HG03460 (cell line): ENCODE measurements at regions not wholly inside any gene's neighbourhood (a gene's known extent, or its start where the extent isn't known, plus 50 kb on each side); places are given as distances from the start of the nearest gene placed in this dataset.

Experiments used
- ATAC-seq: cut with Tn5 transposase; IDR thresholded peaks from one replicate; pipeline ENCODE4 v1.9.1; 2021; ENCODE audit not compliant: unreplicated experiment

DNA sequence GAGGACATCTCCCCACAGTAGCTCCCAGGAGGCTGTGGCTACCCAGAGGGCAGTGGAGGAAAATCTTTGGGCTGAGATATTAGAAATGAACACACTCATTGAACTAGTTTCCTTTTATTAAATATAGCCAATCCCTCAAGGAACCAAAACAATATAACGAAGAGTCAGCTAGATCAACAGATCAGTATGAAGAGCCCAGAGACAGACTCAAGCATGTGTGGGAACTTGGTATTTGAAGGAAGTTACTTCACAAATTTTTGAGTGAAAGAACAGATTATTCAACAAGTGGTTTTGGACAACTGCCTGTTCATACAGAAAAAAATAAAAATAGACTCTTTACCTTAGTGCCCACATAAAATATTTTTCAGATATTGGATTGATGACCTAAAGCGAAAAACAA is 183.6 kb upstream of the PMFBP1 start:
- no peak for ATAC-seq

DNA sequence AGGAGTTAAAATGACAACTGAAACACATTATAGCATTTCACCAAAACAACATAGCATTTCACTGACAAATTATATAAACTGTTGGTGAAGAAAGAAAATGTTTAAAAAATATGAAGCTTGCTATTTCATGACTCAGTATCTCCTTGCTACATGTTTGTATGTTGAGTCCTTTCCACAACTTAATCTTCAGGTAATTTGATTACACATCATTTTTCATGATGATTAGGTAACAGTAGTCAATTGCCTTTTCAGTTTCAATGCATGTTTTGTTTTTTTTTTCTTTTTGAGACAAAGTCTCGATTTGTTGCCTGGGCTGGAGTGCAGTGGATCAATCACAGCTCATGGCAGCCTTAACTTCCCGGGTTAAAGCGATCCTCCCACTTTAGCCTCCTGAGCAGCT is 177.8 kb upstream of the PMFBP1 start:
- ATAC-seq: no peak

DNA sequence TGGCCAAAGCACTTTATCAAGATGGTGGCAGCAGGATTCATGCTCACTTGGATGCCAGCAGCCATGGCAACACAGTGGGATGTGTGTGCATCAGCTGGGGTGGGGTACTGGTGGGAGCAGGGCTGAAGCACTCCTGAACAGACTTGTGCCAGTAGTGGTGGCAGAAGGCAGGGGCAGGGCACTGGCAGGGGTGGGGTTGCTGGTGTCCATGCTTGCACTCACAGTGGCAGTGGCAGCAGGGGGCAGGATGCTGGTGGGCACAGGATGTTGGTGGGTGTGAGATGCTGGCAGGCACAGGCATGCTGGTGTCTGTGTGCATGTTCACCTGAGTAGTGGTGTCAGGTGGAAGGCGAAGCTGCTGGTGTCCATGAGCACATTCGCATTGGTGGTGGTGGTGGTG is 161.0 kb upstream of the PMFBP1 start:
- no peak for ATAC-seq

DNA sequence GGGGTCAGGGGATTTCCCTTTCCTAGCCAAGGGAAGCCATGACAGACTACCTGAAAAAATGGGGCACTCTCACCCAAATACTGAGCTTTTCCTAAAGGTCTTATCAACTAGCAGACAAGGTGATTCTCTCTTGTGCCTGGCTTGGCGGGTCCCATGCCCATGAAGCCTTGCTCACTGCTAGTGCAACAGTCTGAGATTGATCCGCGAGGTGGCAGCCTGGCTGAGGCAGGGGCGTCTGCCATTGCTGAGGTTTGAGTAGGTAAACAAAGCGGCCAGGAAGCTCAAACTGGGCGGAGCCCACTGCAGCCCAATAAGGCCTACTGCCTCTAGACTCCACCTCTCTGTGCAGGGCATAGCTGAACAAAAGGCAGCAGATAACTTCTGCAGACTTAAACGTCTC is 152.6 kb upstream of the PMFBP1 start:
- ATAC-seq: no peak

DNA sequence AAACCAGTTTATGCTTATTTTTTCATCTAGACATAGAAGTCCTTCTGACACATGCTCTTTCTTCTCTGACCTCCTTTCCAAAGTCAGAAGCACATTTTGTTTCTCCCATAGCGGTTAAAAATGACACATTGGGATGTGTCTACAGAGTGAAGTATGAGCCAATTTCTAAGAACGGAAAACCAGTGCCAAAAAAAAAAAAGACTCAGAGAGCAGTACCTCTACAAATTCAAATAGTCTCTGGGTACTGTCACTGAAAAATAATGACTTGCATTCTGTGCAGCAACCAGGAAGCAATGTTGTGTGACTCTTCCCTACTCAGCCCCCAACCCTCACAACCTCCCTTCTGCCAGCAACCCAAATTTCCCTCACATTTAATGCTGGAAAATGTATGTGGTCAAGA is 145.5 kb upstream of the PMFBP1 start:
- ATAC-seq: no peak

DNA sequence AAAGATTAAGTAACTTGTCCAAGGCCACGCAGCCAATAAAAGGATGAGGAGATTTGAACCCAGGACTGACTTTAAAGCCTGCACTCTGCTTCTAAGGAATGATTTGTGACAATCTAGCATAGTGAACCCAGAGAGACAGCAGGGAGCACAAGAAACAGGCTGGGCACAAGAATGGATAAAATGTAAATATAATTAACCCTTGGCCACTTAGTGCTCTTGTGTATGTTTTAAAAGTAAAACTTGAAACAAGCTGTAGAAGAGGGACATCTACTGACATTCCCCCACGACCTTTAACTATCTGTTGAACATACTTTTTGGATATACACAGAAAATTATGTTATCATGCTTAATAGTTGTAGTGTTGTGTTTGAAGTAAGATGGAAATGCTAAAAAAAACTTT is 141.9 kb upstream of the PMFBP1 start:
- ATAC-seq: no peak

DNA sequence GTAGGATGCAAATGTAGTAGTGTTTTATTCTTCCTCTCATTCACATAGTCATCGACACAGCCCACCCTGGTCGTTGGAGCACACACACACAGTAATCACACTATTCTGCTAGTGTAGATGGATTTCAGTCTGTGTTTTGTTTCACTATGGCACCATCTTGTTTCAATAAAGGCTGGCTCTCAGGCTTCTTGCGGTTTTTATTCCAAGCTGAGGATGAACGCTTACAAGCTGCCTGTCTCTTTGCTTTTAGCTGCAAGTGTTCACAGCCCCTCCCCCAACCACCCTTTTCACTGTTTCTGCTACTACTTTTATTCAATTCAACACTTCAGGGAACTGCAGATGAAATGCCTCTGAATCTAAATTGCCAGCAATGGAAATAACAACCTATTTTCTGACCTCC is 140.9 kb upstream of the PMFBP1 start:
- ATAC-seq: no peak

DNA sequence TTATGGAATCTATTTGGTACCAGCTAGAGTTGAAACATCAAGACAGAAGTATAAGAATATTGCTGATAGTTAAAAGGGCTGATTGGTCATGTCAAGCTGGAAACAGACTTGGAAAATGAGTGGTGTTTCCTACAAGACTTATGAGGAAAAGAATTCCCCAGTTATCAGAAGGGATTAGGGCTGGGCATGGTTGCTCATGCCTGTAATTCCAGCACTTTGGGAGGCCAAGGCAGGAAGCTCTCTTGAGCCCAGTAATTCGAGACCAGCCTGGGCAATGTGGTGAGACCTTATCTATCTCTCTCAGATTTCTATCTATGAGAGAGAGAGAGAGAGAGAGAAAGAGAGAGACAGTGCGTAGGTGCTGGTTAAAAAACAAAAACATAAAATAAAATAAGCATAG is 139.5 kb upstream of the PMFBP1 start:
- ATAC-seq: no peak

DNA sequence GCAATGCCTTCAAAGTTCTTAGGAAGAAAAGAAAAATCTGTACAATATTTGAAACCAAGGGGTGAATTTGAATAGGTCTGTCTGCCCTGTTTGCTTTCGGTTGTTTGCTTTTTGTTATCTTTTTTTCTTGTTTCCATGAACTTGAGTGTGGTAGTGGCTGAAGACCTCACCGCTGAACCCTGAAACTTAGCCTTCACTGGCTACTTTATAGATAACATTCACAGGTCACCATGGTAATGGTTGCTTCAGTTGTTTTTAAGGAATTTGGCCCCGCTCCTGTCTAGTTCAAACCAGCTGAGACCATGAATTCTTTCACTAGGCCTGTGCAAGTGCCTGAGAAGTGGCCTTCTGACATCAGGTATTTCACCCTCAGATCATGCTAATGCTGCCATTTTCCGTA is 137.0 kb upstream of the PMFBP1 start:
- no peak for ATAC-seq

DNA sequence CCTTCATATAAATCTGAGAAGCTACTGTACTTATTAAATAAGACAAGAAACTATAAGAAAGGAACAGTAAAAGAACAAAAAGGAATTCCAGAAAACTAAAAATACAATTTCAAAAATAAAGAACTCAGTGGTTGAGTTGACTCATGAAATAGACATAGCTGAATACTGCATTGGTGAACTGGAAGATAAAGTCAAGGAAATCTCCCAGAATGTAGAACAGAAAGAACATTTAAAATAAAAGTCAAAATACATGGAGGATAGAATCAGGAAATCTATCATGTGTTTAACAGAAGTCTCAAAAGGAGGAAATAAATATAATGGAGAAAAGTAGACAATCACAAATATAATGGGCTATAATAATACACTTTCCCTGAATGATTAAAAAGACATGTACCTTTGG is 136.4 kb upstream of the PMFBP1 start:
- ATAC-seq: no peak

DNA sequence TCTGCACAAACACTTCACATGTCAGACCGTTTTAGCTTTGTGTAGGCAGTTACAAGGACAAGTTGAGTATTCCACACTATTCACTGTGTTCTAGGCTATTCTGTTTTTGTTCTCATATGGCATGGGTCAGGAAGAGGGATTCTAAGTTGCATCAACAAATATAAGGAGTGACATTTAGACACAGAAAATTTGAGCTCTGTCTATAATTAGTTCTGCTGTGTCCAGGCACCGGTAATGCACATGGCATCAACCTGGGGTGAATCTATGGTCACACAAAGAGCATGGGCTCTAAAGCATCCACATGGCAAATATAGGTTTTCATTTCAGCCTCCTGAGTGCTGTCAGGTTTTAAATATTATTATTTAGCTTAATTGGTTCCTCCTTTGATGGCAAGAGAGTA is 130.4 kb upstream of the PMFBP1 start:
- no peak for ATAC-seq

DNA sequence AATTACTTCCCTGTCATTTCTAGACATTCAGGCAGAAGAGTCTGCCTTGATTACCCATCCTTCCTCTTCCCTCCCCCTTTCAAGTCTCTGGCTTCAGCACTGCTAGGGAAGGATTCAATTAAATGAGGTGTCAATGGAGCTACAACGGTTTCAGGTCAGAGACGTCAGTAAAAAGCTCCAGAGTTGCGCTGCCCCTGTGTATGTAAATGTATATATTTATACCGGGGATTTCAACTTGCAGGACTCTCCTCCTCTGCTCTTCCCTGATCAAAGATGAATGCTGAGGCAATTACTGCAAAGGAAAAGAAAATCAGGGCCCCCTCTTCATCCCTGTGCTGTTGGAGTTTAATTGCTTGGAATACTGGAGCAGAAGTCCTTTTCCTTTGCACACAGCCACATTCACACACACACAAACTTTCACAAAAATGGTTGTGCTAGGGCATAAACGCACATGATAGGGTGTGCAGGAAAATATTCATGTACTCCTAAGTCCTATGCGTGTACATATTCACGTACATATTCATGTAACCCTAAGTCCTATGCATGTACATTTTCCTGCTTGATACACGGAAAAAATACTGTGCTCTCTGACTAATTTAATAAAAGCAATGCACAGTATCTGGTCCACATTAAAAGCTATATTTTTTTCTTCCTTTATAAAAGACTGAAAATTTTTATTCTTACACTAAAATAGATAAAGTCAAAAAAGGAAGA is 129.7 kb upstream of the PMFBP1 start:
- no peak for ATAC-seq

DNA sequence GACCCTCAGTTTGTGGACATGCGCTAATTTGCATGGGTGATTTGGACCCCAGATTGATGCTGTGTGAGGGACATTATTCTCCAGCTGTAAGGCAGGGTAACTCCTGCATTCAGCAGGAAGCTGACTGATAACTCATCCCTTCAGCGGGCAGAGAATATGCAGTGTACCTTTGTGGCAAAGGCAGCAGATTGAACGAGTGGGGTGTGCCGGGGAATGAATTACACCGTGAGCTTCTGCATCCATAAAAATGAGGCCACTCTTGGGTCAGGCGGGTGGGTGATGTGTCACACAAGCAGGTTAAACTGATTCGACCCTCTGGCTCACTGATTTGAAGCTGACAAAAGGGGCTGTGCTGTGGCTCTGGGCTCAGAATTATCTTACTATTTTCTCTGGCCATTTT is 128.9 kb upstream of the PMFBP1 start:
- no peak for ATAC-seq

DNA sequence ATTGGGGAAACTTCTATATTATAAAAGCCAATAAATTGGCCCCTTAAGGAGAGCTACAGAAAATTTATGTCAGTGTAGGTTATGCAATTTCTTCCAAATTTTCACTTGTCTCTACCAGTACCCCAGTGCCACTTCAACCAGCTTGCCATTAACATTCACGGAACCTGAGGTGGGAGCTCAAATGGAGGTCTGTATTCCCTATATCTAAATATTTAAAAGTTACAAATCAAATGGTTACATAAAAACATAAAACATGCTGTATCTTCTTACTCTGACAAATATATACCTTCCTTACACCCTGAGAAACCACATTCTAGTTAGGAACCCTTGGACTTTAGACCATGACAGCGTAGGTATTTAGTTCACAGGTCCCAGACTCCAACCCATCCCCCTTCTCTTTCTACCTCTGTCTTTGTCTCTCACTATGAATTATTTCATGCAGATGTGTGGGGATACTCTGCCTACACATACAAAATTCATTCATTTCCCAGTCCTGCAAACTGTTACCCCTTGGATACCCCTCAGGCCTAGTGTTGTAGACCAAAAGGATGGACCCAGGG is 127.8 kb upstream of the PMFBP1 start:
- ATAC-seq: no peak

DNA sequence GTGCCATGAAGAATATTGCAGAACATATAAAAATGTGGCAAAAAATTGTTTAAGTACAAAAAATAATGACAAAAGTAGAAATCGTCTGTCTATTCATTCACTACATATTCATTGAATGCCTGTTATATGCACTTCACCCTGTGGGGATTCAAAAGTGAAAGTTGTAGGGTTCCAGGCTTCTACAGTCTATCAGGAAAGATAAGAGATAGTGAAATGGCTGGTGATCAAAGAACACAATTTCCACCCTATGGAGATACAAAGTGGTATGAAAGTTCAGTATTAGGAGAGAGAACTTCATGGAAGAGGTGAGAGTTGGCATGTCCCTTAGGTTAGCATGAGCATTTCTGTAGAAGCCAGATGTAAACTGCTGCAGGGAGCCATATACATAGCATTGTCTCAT is 127.0 kb upstream of the PMFBP1 start:
- no peak for ATAC-seq

DNA sequence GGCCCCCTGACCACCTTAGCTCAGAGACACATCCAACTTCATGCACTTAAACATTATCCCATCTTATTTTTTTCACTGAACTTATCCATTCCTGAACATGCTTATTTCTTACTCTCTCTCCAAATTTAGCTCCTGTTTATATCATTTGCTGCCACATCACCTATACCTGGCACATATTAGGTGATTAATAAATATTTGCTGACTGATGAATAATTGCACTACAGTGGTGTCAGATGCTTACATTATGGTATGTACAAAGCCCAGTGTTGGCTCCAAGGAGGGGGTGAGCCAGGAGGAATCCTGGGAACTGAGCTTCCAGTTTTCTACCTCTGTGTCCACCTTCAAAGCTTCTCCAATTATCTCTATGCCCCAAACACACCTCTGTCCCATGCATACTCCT is 124.0 kb upstream of the PMFBP1 start:
- ATAC-seq: no peak

DNA sequence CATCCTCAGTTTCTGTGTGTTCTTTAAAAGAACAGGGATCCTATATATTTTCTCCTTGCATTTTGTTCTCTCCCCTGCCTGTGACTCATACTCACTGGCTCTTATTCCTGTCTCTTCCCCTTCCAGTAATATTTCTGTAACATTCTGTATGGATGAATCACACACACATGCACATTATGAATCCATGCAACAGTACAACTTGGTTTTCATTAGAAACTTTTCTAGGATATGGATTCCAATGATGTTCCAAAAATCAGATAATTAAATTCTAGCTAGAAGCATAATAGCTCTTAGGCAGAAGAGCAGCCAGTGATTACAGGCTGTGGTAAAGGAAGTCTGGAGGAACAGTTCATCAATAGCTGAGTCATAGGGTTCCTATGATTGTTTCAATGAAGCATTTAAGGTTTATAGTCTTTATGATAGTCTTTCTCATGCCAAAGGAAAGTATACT is 119.6 kb upstream of the PMFBP1 start:
- no peak for ATAC-seq

DNA sequence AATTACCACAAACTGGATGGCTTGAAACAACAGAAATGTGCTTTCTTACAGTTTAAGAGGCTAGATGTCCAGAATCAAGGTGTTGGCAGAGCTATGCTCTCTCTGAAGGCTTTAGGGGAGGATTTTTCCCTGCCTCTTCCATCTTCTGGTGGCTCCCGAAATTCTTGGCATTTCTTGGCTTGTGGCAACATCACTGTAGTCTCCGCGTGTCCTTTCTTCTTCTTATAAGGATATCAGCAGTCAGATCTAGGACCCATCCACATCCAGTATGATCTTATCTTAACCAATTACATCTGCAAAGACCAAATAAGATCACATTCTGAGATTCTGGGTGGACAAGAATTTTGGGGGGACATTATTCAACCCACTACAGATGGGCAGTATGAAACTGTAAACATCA is 119.2 kb upstream of the PMFBP1 start:
- ATAC-seq: no peak

DNA sequence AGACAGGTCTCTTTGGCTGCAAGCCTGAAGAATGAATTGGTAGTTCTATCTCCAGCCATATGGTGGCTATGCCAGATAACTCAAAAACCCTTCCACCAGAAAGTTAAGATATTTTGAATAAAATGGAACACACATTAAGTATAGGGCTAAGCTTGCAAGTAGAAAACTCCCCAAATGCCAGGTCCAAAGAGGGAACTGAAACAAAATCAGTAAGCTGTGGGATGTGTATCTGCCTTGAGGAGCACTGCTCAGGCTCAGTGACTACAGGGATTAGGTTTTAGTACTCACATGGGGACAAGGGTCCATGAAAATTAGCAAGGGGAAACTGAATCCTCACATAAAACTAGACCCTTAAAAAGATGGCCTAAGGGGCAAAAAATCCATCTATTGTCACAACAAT is 115.7 kb upstream of the PMFBP1 start:
- ATAC-seq: no peak

DNA sequence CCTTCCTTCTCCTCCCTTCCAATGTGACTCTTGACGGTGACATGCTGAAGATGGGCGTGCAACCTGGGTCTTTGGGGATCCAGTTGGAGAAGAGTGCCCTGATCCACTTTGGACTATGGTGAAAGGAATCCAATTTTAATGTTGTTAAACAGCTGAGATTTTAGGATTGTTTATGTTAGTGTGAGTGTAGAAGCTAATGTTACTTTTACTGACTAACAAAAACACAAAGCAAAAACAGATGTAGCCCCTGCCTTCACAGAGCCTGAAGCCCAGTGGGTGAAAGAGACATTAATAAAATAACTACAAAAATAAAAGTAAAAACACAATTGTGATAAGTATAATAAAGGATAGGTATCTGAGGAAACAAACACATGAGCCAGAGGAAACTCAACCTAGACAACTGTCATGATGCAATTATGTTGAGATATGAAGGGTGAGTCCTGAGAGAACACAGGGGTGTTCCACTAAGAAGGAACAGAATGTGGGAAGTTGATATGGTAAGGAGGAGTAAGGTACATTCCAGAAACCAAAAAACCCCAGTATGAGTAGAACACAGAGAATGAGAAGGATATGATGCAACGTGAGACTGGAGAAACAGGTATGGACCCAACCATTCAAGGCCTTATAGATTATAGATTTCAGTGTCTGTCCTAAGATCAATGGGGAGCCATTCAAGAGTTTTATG is 115.1 kb upstream of the PMFBP1 start:
- no peak for ATAC-seq

DNA sequence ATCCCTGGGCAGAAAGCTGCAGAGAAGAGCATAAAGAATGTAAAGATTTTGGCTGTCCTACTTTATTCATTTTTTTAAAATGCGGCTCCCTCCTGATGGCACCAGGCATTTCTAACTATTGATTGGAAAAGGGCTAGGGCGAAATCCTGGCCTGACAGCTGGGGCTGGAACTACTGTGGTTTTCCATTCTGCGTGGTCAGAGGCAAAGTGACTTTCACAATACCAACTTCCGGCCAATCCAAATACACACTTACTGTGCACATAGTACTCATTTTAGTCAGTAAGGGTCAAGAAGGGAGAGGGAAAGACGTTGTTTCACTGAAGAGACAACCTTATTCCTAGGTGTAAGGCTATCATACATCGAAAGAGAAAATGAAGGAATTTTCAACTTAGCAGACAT is 113.8 kb upstream of the PMFBP1 start:
- ATAC-seq: no peak

DNA sequence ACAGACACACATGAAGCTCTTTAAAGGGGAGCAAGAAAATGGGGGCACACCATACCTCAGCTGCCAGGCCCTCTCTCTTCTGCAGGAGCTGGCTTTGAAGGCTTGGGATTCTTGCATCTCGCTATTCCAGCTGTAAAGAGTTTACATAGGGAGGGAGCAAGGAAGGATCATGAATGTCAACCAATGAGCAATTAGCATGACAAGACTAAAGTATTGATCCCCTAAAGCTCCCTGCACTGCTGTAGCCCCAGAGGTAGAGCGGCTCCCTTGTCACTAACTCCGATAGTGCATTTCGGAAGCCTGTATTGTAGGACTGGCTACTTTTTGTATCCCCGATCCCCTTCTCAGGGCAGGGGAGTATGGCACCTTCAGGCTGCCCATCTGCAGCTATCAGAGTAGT is 113.4 kb upstream of the PMFBP1 start:
- no peak for ATAC-seq
